ENCODE measurements at regions not wholly inside any gene's neighbourhood (a gene's known extent, or its start where the extent isn't known, plus 50 kb on each side); places are given as distances from the start of the nearest gene placed in this dataset.

DNA sequence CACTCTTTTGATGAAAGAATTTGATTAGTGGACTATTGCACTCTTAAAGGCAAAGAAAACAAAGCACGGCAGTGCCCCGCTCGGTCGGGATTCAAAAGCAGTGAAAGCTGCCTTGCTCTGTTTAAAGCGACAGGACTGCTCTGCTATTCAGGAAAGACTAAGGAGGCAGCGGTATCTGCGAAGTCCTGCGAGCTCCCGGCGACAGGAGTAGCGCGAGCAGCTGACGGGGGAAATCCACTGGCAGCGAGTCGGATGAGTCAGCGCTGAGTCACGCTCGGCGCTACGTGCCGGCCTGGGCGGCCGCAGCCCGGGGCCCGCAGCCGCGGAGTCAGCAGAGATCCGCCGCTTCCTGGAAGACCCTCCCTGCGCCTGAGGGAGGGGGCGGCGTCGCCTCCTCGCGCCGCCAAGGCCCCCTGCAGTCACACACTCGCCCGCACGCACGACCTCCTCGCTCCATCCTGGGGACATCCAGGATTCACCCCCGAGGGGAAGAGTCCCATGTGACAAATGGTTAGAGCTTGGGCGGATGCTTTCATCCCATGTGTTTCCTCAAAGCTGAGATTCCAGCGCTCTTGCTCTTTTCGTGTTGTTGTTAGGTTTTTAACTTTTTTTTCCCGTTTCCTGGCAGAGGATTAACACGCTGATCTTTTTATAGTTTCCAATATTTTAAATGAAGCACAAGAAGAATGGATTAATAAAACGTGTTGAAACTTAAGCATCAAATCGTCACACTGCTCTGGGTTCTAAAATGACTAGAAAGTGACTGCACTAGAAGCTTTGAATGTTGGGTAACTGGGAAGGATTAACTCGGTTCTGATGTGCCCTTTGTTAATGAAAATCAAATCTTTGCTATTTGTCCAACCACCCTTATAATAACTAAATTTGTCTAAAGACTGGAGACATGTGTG, 102.5 kb downstream of the ARRDC3 start:
- Histone ChIP-seq H3K36me3 (no peaks in the 10 kb centered on the region), H3K9me3 (no peaks in the 10 kb centered on the region), H3K4me1 (peaks cover 0 to 8% (median 0%) of the 10 kb centered on the region in 4 donors), H3K27me3 (no peaks in the 10 kb centered on the region), H3K4me3 (peak overlapping the region; percentile 18 to 66 (median 50)), H3K27ac (peak overlapping the region; percentile 86 to 93 (median 87))
- TF ChIP-seq POLR2A (IDR thresholded peaks at IDR 0.05): peak; percentile 83
- TF ChIP-seq, protein P1, sequence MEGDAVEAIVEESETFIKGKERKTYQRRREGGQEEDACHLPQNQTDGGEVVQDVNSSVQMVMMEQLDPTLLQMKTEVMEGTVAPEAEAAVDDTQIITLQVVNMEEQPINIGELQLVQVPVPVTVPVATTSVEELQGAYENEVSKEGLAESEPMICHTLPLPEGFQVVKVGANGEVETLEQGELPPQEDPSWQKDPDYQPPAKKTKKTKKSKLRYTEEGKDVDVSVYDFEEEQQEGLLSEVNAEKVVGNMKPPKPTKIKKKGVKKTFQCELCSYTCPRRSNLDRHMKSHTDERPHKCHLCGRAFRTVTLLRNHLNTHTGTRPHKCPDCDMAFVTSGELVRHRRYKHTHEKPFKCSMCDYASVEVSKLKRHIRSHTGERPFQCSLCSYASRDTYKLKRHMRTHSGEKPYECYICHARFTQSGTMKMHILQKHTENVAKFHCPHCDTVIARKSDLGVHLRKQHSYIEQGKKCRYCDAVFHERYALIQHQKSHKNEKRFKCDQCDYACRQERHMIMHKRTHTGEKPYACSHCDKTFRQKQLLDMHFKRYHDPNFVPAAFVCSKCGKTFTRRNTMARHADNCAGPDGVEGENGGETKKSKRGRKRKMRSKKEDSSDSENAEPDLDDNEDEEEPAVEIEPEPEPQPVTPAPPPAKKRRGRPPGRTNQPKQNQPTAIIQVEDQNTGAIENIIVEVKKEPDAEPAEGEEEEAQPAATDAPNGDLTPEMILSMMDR (IDR thresholded peaks at IDR 0.05): no peak
- DNase-seq: peak; percentile 92 to 96 (median 95)
- 1% methylated on average over 17 of the region's 50 CpGs for WGBS (ENCODE audit: insufficient coverage, low coverage, low lambda C conversion rate, missing lambda C conversion rate)
- intact Hi-C loops (cut with DNase I): no loop called here
- ATAC-seq: peak; percentile 85 to 98 (median 96)

DNA sequence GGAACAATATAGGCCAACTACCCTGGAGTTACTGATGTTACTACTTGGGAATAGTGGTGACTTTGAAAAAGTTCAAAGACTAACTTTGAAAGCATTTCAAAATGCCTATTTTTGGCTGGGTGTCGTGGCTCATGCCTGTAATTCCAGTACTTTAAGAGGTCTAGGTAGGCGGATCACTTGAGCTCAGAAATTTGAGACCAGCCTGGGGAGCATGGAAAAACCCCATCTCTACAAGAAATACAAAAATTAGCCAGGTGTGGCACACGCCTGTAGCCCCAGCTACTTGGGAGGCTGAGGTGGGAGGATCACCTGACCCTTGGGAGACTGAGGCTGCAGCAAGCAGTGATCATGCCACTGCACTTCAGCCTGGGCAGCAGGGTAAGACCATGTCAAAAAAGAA, 105.3 kb downstream of the ARRDC3 start:
- Histone ChIP-seq H3K27me3 (no peaks in the 10 kb centered on the region), H3K9me3 (no peaks in the 10 kb centered on the region), H3K27ac (no peak overlapping the region), H3K36me3 (no peaks in the 10 kb centered on the region), H3K4me1 (peaks cover 0 to 8% (median 0%) of the 10 kb centered on the region in 4 donors), H3K4me3 (no peak overlapping the region)
- TF ChIP-seq POLR2A (IDR thresholded peaks at IDR 0.05): no peak
- TF ChIP-seq, protein P1 (IDR thresholded peaks at IDR 0.05): no peak
- intact Hi-C loops (cut with DNase I): no loop called here
- WGBS (ENCODE audit: insufficient coverage, low coverage, low lambda C conversion rate, missing lambda C conversion rate): 82% methylated on average over 3 of the region's 3 CpGs
- DNase-seq: no peak
- no peak for ATAC-seq

DNA sequence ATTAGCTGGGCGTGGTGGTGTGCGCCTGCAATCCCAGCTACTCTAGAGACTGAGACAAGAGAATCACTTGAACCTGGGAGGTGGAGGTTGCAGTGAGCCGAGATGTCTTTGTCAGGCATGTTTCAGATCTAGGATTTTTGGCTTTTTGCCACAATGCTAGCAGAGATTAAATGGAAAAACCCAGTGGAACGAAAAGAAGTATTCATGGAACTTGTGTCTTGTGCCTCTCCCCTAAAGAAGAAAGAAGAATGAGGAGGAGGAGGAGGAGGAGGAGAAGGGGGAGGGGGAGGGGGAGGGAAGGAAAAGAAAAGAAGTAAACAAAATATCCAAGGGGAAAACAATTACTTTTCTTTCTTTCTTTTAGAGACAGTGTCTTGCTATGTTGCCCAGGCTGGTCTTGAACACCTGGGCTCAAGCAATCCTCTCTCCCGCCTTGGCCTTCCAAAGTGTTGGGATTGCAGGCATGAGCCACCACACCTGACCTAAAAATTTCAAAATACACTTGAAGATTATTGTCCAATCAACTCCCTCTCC, 106.0 kb downstream of the ARRDC3 start:
- TF ChIP-seq POLR2A (IDR thresholded peaks at IDR 0.05): no peak
- TF ChIP-seq, protein P1 (IDR thresholded peaks at IDR 0.05): no peak

DNA sequence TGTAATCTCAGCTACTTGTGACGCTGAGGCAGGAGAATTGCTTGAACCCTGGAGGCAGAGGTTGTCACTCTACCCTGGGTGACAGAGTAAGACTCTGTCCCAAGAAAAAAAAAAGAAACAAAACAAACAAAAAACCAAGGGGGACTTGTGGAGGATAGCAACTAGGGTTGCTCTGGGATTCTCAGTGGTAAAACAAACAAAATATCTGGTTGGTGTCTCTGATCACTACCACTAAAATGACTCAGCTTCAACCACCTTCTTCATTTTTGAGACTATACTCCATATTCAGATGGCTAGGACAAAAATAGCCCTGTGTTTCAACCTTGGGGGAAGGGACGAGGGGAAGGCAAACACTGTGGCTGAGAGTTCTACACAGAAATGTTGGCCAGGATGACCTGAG, 110.3 kb downstream of the ARRDC3 start:
- Histone ChIP-seq H3K36me3 (no peaks in the 10 kb centered on the region), H3K27ac (no peak overlapping the region), H3K27me3 (no peaks in the 10 kb centered on the region), H3K4me1 (no peaks in the 10 kb centered on the region), H3K9me3 (no peaks in the 10 kb centered on the region), H3K4me3 (no peak overlapping the region)
- intact Hi-C loops (cut with DNase I): no loop called here
- no peak for ATAC-seq
- 48% methylated on average over 2 of the region's 2 CpGs for WGBS (ENCODE audit: insufficient coverage, low coverage, low lambda C conversion rate, missing lambda C conversion rate)
- no peak for TF ChIP-seq POLR2A (IDR thresholded peaks at IDR 0.05)
- TF ChIP-seq, protein P1 (IDR thresholded peaks at IDR 0.05): no peak
- DNase-seq: no peak

More for the DNA sequence above, 106.0 kb downstream of the ARRDC3 start:
- 62% methylated on average over 5 of the region's 5 CpGs for WGBS (ENCODE audit: insufficient coverage, low coverage, low lambda C conversion rate, missing lambda C conversion rate)
- H3K4me3 ChIP-seq: no peak overlapping the region
- DNase-seq (no peak), ATAC-seq (no peak)
- H3K27ac ChIP-seq: no peak overlapping the region
- intact Hi-C loops (cut with DNase I): no loop called here
- H3K36me3 ChIP-seq: no peaks in the 10 kb centered on the region
- no peaks in the 10 kb centered on the region for H3K27me3 ChIP-seq
- H3K4me1 ChIP-seq: peaks cover 0 to 8% (median 0%) of the 10 kb centered on the region in 4 donors
- H3K9me3 ChIP-seq: no peaks in the 10 kb centered on the region
